H9 (cell line): ENCODE measurements at regions not wholly inside any gene's neighbourhood (a gene's known extent, or its start where the extent isn't known, plus 50 kb on each side); places are given as distances from the start of the nearest gene placed in this dataset.

Source experiments
- DNase-seq: peaks from one replicate; pipeline ENCODE4 v3.0.0-alpha.2; 2017
- H2AFZ ChIP-seq: one replicate; pipeline ENCODE4 v1.6.1; 2013; ENCODE audit warnings: mild to moderate bottlenecking, low read length, control low read depth, moderate library complexity
- H2AK5ac ChIP-seq: 2 replicates; pipeline ENCODE4 v1.6.1; 2013; ENCODE audit warnings: low read length, control low read depth, mixed read lengths; ENCODE audit not compliant: insufficient read length
- H2BK120ac ChIP-seq: one replicate; pipeline ENCODE4 v1.6.1; 2013; ENCODE audit warnings: low read depth, mild to moderate bottlenecking, low read length, control low read depth, inconsistent platforms; ENCODE audit not compliant: poor library complexity, severe bottlenecking
- H2BK12ac ChIP-seq: 2 replicates; pipeline ENCODE4 v1.6.1; 2013; ENCODE audit warnings: low read length, control low read depth, mixed read lengths, low read depth; ENCODE audit not compliant: insufficient read length
- H2BK15ac ChIP-seq: 2 replicates; pipeline ENCODE4 v1.6.1; 2013; ENCODE audit warnings: low read depth, low read length, control low read depth
- H2BK20ac ChIP-seq: one replicate; pipeline ENCODE4 v1.6.1; 2013; ENCODE audit warnings: low read depth, mild to moderate bottlenecking, low read length, control low read depth, inconsistent platforms; ENCODE audit not compliant: poor library complexity, severe bottlenecking
- H2BK5ac ChIP-seq: 2 replicates; pipeline ENCODE4 v1.6.1; 2013; ENCODE audit warnings: low read length, control low read depth, mixed read lengths; ENCODE audit not compliant: insufficient read length
- H3K14ac ChIP-seq: 2 replicates; pipeline ENCODE4 v1.6.1; 2013; ENCODE audit warnings: low read length, control low read depth; ENCODE audit not compliant: insufficient read depth
- H3K18ac ChIP-seq: 2 replicates; pipeline ENCODE4 v1.6.1; 2013; ENCODE audit warnings: low read depth, mild to moderate bottlenecking, mixed read lengths, low read length, control low read depth; ENCODE audit not compliant: insufficient read length
- H3K23ac ChIP-seq: 2 replicates; pipeline ENCODE4 v1.6.1; 2013; ENCODE audit warnings: low read length, control low read depth, mixed read lengths, low read depth; ENCODE audit not compliant: insufficient read length
- H3K23me2 ChIP-seq: 2 replicates; pipeline ENCODE4 v1.6.1; 2013; ENCODE audit warnings: low read depth, mild to moderate bottlenecking, mixed read lengths, low read length, control low read depth; ENCODE audit not compliant: insufficient read length, poor library complexity, severe bottlenecking
- H3K27ac ChIP-seq: 2 replicates; pipeline ENCODE4 v1.5.1; 2013; ENCODE audit warnings: low read length, control low read depth, mixed read lengths, low read depth; ENCODE audit not compliant: insufficient read length
- H3K27me3 ChIP-seq: 2 replicates; pipeline ENCODE4 v1.6.1; 2013; ENCODE audit warnings: low read length, control low read depth, inconsistent platforms; ENCODE audit not compliant: insufficient read depth
- H3K4ac ChIP-seq: 2 replicates; pipeline ENCODE4 v1.6.1; 2013; ENCODE audit warnings: low read depth, mild to moderate bottlenecking, control low read depth, inconsistent platforms, low read length, moderate library complexity
- H3K4me1 ChIP-seq: 2 replicates; pipeline ENCODE4 v1.6.1; 2013; ENCODE audit warnings: low read length, control low read depth, inconsistent platforms; ENCODE audit not compliant: insufficient read depth
- H3K4me2 ChIP-seq: 2 replicates; pipeline ENCODE4 v1.6.1; 2013; ENCODE audit warnings: low read length, control low read depth, mixed read lengths; ENCODE audit not compliant: insufficient read length, insufficient read depth
- H3K56ac ChIP-seq: 2 replicates; pipeline ENCODE4 v1.6.1; 2013; ENCODE audit warnings: low read depth, mild to moderate bottlenecking, mixed read lengths, low read length, control low read depth; ENCODE audit not compliant: insufficient read length
- H3K79me1 ChIP-seq: 2 replicates; pipeline ENCODE4 v1.6.1; 2013; ENCODE audit warnings: low read depth, mild to moderate bottlenecking, moderate library complexity, low read length, control low read depth, inconsistent platforms; ENCODE audit not compliant: insufficient read depth, poor library complexity, severe bottlenecking
- H3K79me2 ChIP-seq: 2 replicates; pipeline ENCODE4 v1.6.1; 2013; ENCODE audit warnings: low read length, control low read depth, inconsistent platforms; ENCODE audit not compliant: insufficient read depth
- H3K9ac ChIP-seq: 2 replicates; pipeline ENCODE4 v1.6.1; 2013; ENCODE audit warnings: low read length, control low read depth, mixed read lengths; ENCODE audit not compliant: insufficient read length; ENCODE audit errors: extremely low read depth
- H3K9me3 ChIP-seq: one replicate; pipeline ENCODE4 v1.6.1; 2013; ENCODE audit warnings: low read depth, low read length, inconsistent platforms; ENCODE audit not compliant: control insufficient read depth
- H3T11ph ChIP-seq: one replicate; pipeline ENCODE4 v1.6.1; 2013; ENCODE audit warnings: mild to moderate bottlenecking, low read length, control low read depth, inconsistent platforms
- H4K20me1 ChIP-seq: one replicate; pipeline ENCODE4 v1.6.1; 2013; ENCODE audit not compliant: control insufficient read depth, insufficient read length, insufficient read depth
- H4K5ac ChIP-seq: 2 replicates; pipeline ENCODE4 v1.6.1; 2013; ENCODE audit warnings: low read depth, mild to moderate bottlenecking, mixed read lengths, low read length, control low read depth; ENCODE audit not compliant: insufficient read length
- H4K8ac ChIP-seq: replicated peaks from 2 replicates; pipeline ENCODE4 v1.6.1; 2013; ENCODE audit warnings: low read length, control low read depth, mixed read lengths, low read depth; ENCODE audit not compliant: insufficient read length
- H4K91ac ChIP-seq: 2 replicates; pipeline ENCODE4 v1.6.1; 2013; ENCODE audit warnings: low read depth, mild to moderate bottlenecking, moderate library complexity, mixed read lengths, low read length, control low read depth; ENCODE audit not compliant: insufficient read length
- H3K27ac Mint-ChIP-seq, 3 experiments: 2 replicates in 2 of 3; 3 replicates in 1 of 3; pipeline ENCODE4 v1.8.0; 2020 to 2021; ENCODE audit warnings: mixed read lengths in 3 of 3, mild to moderate bottlenecking in 1 of 3, moderate library complexity in 1 of 3
- H3K27me3 Mint-ChIP-seq: 2 replicates; pipeline ENCODE4 v1.8.0; 2021; ENCODE audit warnings: low read depth, mild to moderate bottlenecking, moderate library complexity, mixed read lengths
- H3K36me3 Mint-ChIP-seq, 3 experiments: 2 replicates in 2 of 3; 3 replicates in 1 of 3; pipeline ENCODE4 v1.8.0; 2020 to 2021; ENCODE audit warnings: low read depth in 3 of 3, mixed read lengths in 3 of 3; ENCODE audit not compliant: insufficient read depth in 1 of 3
- H3K4me1 Mint-ChIP-seq, 2 experiments: 2 replicates each; pipeline ENCODE4 v1.8.0; 2020; ENCODE audit warnings: mixed read lengths in 2 of 2
- H3K4me3 Mint-ChIP-seq, 2 experiments: 2 replicates in 1 of 2; 3 replicates in 1 of 2; pipeline ENCODE4 v1.8.0; 2020 to 2021; ENCODE audit warnings: mild to moderate bottlenecking in 2 of 2, mixed read lengths in 2 of 2, moderate library complexity in 1 of 2
- H3K9me3 Mint-ChIP-seq, 2 experiments: 2 replicates in 1 of 2; 3 replicates in 1 of 2; pipeline ENCODE4 v1.8.0; 2020; ENCODE audit warnings: mild to moderate bottlenecking in 2 of 2, mixed read lengths in 2 of 2, moderate library complexity in 1 of 2
- CTCF ChIP-seq: fragments of 200-600 bp; sonication (generic); conservative IDR thresholded peaks from 3 replicates; pipeline ENCODE4 v1.8.0; 2021; ENCODE audit warnings: antibody characterized with exemption, mild to moderate bottlenecking
- WGBS: extraction: QIAGEN DNeasy Blood & Tissue Kit; methylation state at CpG from one replicate; pipeline ENCODE4 v1.1.7; 2013; ENCODE audit warnings: missing lambda C conversion rate, low lambda C conversion rate, mixed read lengths; ENCODE audit not compliant: insufficient read length; ENCODE audit errors: extremely low coverage; 5-methylcytosine and 5-hydroxymethylcytosine counted together

- DNase-seq, result no peak
- no CpG with 5 or more reads among the region's 3 CpGs for WGBS
- no peak overlapping the region for H3K4me2 ChIP-seq
Observed at GRCh38 chr1:71304125-71304524, 223.3 kb upstream of the ZRANB2 start.

More at GRCh38 chr1:71304125-71304524, 223.3 kb upstream of the ZRANB2 start:
- no peak overlapping the region for H3K4me3 Mint-ChIP-seq
- TF ChIP-seq CTCF, result no peak
- Histone ChIP-seq H3K14ac (no peak overlapping the region), H2AFZ (no peak overlapping the region), H3T11ph (no peak overlapping the region), H2BK15ac (no peak overlapping the region), H3K23me2 (no peaks in the 10 kb centered on the region), H3K4ac (no peak overlapping the region), H2BK120ac (no peak overlapping the region), H3K79me1 (no peaks in the 10 kb centered on the region), H4K20me1 (no peaks in the 10 kb centered on the region), H3K18ac (no peak overlapping the region), H3K9me3 (no peaks in the 10 kb centered on the region), H2BK20ac (no peak overlapping the region), H3K27ac (no peak overlapping the region), H4K5ac (no peak overlapping the region), H3K56ac (no peak overlapping the region), H2BK5ac (no peak overlapping the region), H4K8ac (no peak overlapping the region), H3K4me1 (peaks cover 2% of the 10 kb centered on the region; the same call in 1 of the 2 replicates), H3K23ac (no peak overlapping the region), H3K27me3 (no peaks in the 10 kb centered on the region), H2BK12ac (no peak overlapping the region), H4K91ac (no peak overlapping the region), H2AK5ac (no peak overlapping the region), H3K9ac (no peak overlapping the region), H3K79me2 (no peaks in the 10 kb centered on the region)
- H3K4me1 Mint-ChIP-seq, result peaks cover 0 to 5% of the 10 kb centered on the region in 2 experiments; a peak in 1 of 4 replicates
- H3K36me3 Mint-ChIP-seq, result no peaks in the 10 kb centered on the region; a peak in 1 of 7 replicates
- H3K27ac Mint-ChIP-seq, result peak overlapping the region in 1 of 3 experiments; percentile 3; a peak in 1 of 7 replicates
- H3K27me3 Mint-ChIP-seq, result no peaks in the 10 kb centered on the region
- H3K9me3 Mint-ChIP-seq, result no peaks in the 10 kb centered on the region
